Upper lobe of left lung (tissue), 6 donors: ENCODE measurements at regions not wholly inside any gene's neighbourhood (a gene's known extent, or its start where the extent isn't known, plus 50 kb on each side); places are given as distances from the start of the nearest gene placed in this dataset.

ENCODE experiments used
- ATAC-seq, 2 donors: fragments of 200-7000 bp; cut with Tn5 transposase; one replicate each; pipeline ENCODE4 v1.9.1; 2022; ENCODE audit warnings: mild to moderate bottlenecking in 2 of 2, moderate library complexity in 2 of 2; ENCODE audit not compliant: low FRiP score in 2 of 2
- DNase-seq, 2 donors: peaks; one replicate each; pipeline ENCODE4 v3.0.0-alpha.2; 2019 to 2020
- H3K27ac ChIP-seq, 4 donors: fragments of 200-600 bp; sonication (generic); one replicate each; pipeline ENCODE4 v1.5.1; 2016 to 2019
- H3K27me3 ChIP-seq, 4 donors: fragments of 200-600 bp; sonication (generic); one replicate each; pipeline ENCODE4 v1.5.1; 2017 to 2019
- H3K36me3 ChIP-seq, 4 donors: fragments of 200-600 bp; sonication (generic); one replicate each; pipeline ENCODE4 v1.5.1; 2016 to 2019
- H3K4me1 ChIP-seq, 4 donors: fragments of 200-600 bp; sonication (generic); one replicate each; pipeline ENCODE4 v1.5.1; 2018 to 2019
- H3K4me3 ChIP-seq, 4 donors: fragments of 200-600 bp; sonication (generic); one replicate each; pipeline ENCODE4 v1.5.1; 2017 to 2019; ENCODE audit warnings: mild to moderate bottlenecking in 2 of 4, moderate library complexity in 1 of 4
- H3K9me3 ChIP-seq, 4 donors: fragments of 200-600 bp; sonication (generic); one replicate each; pipeline ENCODE4 v1.5.1; 2018 to 2019
- EP300 ChIP-seq, 4 donors: sonication (generic); formaldehyde crosslinking; IDR thresholded peaks; one replicate each; pipeline ENCODE4 v1.5.1; 2017; ENCODE audit warnings: antibody characterized with exemption in 4 of 4, control low read depth in 2 of 4
- POLR2A ChIP-seq, 4 donors: fragments of 450-650 bp; IDR thresholded peaks; one replicate each; pipeline ENCODE4 v1.5.1; 2016 to 2017; ENCODE audit warnings: antibody characterized with exemption in 4 of 4, mild to moderate bottlenecking in 2 of 4
- POLR2AphosphoS5 ChIP-seq, 2 donors: sonication (generic); formaldehyde crosslinking; IDR thresholded peaks; one replicate each; pipeline ENCODE4 v1.5.1; 2017; ENCODE audit warnings: antibody characterized with exemption in 2 of 2
- WGBS, 2 donors: methylation state at CpG; one replicate each; pipeline ENCODE4 v1.1.5; 2017 to 2018; 5-methylcytosine and 5-hydroxymethylcytosine counted together
- TF ChIP-seq, protein P1 (sequence below), 6 experiments: fragments of 450-650 bp in 4 of 6; fragments of 200-600 bp in 2 of 6; sonication (generic) in 2 of 6; IDR thresholded peaks; one replicate each; pipeline ENCODE4 v1.5.1; 2016 to 2019; ENCODE audit warnings: antibody characterized with exemption in 6 of 6
- donor health status: DM: no; HTN: no; CAD: no; lungs with moderate emphysema.
- donor health status: DM: no; HTN: yes; CAD: no; lungs with severe emphysema.

DNA sequence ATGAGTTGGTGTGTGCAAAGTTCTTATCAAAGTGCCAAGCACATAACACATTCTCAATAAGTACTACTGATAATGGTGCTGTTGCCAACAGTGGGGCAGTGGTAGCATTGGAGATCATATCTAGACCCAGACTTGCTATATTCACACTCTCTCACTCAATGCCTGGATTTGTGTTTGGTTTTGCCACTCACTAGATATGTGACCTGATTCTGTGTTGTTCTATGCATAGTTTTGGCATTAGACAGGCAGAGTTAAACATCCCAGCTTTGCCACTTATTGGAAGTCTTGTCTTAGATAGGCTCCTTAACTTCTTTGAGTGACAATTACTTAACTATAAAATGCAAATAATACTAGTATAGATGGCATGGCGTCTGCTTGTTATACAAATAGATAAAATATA, 642.6 kb upstream of the CCDC179 start:
- Histone ChIP-seq H3K27ac (no peak overlapping the region), H3K4me3 (no peak overlapping the region), H3K36me3 (no peaks in the 10 kb centered on the region), H3K9me3 (no peaks in the 10 kb centered on the region), H3K27me3 (no peaks in the 10 kb centered on the region), H3K4me1 (no peaks in the 10 kb centered on the region)
- 63 to 83% methylated on average over 1 of the region's 1 CpG for WGBS, 2 donors
- DNase-seq (no peak), ATAC-seq (no peak)
- TF ChIP-seq POLR2AphosphoS5 (IDR thresholded peaks at IDR 0.05) (no peak), POLR2A (IDR thresholded peaks at IDR 0.05) (no peak), EP300 (IDR thresholded peaks at IDR 0.05) (no peak)
- TF ChIP-seq, protein P1, sequence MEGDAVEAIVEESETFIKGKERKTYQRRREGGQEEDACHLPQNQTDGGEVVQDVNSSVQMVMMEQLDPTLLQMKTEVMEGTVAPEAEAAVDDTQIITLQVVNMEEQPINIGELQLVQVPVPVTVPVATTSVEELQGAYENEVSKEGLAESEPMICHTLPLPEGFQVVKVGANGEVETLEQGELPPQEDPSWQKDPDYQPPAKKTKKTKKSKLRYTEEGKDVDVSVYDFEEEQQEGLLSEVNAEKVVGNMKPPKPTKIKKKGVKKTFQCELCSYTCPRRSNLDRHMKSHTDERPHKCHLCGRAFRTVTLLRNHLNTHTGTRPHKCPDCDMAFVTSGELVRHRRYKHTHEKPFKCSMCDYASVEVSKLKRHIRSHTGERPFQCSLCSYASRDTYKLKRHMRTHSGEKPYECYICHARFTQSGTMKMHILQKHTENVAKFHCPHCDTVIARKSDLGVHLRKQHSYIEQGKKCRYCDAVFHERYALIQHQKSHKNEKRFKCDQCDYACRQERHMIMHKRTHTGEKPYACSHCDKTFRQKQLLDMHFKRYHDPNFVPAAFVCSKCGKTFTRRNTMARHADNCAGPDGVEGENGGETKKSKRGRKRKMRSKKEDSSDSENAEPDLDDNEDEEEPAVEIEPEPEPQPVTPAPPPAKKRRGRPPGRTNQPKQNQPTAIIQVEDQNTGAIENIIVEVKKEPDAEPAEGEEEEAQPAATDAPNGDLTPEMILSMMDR (IDR thresholded peaks at IDR 0.05): no peak

DNA sequence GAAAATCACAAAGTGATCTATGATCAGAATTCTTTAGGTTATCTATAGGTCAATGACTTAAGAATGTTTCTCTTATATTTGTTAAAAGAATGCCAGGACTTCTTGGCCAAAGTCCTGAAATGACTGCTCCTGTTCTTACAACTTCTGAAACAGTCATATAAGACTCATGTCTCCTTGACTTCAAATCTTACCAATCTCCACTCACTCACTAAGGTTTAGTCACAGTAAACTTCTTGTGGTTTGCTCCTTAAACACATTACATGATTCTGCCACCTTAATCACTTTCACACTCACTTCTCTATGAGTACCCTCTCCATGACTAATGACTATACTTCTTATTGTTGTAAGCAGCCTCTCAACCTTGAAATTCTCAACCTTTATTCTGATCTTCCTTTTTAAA, 648.7 kb upstream of the CCDC179 start:
- no peak for DNase-seq
- ATAC-seq: no peak
- no peaks in the 10 kb centered on the region for H3K27me3 ChIP-seq
- no peak overlapping the region for H3K4me3 ChIP-seq
- no peaks in the 10 kb centered on the region for H3K36me3 ChIP-seq
- no peaks in the 10 kb centered on the region for H3K9me3 ChIP-seq
- H3K27ac ChIP-seq: no peak overlapping the region
- no peaks in the 10 kb centered on the region for H3K4me1 ChIP-seq
- TF ChIP-seq POLR2AphosphoS5 (IDR thresholded peaks at IDR 0.05): no peak
- TF ChIP-seq, protein P1 (IDR thresholded peaks at IDR 0.05): no peak

DNA sequence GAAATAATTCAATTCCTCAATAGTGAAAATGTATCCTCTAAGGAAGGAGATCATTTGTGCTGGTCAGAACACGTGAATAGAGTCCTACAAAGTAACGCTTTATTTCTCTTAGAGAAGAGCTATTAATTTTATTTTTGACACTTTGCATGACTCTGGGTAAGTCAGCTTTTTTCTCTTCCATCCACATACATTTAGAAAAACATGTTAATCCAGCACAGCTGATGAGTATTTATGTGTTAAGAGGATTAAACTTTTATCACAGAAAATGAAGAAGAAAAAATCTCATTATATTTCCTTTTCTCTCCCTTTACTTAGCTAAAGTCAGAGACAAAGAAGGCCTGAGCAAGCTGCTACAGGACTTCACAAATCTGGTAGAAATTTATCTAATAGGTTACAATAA, 649.5 kb upstream of the CCDC179 start:
- H3K27me3 ChIP-seq: no peaks in the 10 kb centered on the region
- no peak for ATAC-seq

GRCh38 chr11:23519194-23519593, 658.9 kb upstream of the CCDC179 start:
- TF ChIP-seq EP300 (IDR thresholded peaks at IDR 0.05): no peak
- TF ChIP-seq, protein P1 (IDR thresholded peaks at IDR 0.05): no peak
- TF ChIP-seq POLR2AphosphoS5 (IDR thresholded peaks at IDR 0.05): no peak
- H3K4me1 ChIP-seq: no peaks in the 10 kb centered on the region
- no peak overlapping the region for H3K4me3 ChIP-seq
- no peaks in the 10 kb centered on the region for H3K9me3 ChIP-seq
- DNase-seq (no peak), ATAC-seq (no peak)
- 67 to 74% methylated on average over 2 of the region's 2 CpGs for WGBS, 2 donors
- no peaks in the 10 kb centered on the region for H3K27me3 ChIP-seq
- H3K27ac ChIP-seq: no peak overlapping the region
- H3K36me3 ChIP-seq: no peaks in the 10 kb centered on the region

More for the DNA sequence above, 649.5 kb upstream of the CCDC179 start:
- Histone ChIP-seq H3K4me1 (no peaks in the 10 kb centered on the region), H3K9me3 (no peaks in the 10 kb centered on the region), H3K36me3 (no peaks in the 10 kb centered on the region), H3K27ac (no peak overlapping the region), H3K4me3 (no peak overlapping the region)
- WGBS, 2 donors: 67 to 82% methylated on average over 2 of the region's 2 CpGs
- no peak for DNase-seq
- TF ChIP-seq POLR2A (IDR thresholded peaks at IDR 0.05) (no peak), EP300 (IDR thresholded peaks at IDR 0.05) (no peak), POLR2AphosphoS5 (IDR thresholded peaks at IDR 0.05) (no peak)
- TF ChIP-seq, protein P1 (IDR thresholded peaks at IDR 0.05): no peak

DNA sequence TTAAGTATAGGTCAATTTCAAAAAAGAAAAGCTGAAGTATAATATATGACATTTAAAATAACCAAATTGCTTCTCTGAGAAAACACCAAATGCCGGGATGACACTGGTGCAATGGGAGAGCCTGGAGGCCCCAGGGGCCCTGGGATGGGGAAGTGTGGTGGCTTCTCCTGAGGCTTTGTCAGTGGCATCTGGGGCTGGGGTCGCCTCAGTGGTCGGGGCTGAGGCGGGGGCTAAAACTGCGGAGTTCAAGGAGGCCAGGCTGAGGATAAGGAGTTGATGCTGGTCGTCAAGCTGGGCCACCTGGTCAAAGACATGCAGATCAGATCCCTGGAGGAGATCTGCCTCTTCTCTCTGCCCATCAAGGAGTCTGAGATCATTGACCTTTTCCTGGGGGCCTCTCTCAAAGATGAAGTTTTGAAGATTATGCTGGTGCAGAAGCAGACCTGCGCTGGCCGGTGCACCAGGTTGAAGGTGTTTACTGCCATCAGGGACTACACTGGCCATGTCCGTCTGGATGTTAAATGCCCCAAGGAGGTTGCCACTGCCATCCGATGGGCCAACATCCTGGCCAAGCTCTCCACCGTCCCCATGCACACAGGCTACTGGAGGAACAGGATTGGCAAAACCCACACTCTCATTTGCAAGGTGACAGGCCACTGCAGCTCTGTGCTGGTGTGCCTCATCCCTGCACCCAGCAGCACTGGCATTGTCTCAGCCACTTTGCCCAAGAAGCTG, 660.1 kb upstream of the CCDC179 start:
- DNase-seq (peak in 1 of 2 donors; percentile 37), ATAC-seq (no peak)
- Histone ChIP-seq H3K36me3 (no peaks in the 10 kb centered on the region), H3K4me1 (no peaks in the 10 kb centered on the region), H3K4me3 (no peak overlapping the region), H3K27ac (no peak overlapping the region), H3K27me3 (no peaks in the 10 kb centered on the region), H3K9me3 (no peaks in the 10 kb centered on the region)
- WGBS, 2 donors: 93 to 95% methylated on average over 11 of the region's 11 CpGs
- TF ChIP-seq EP300 (IDR thresholded peaks at IDR 0.05): no peak
- TF ChIP-seq, protein P1 (IDR thresholded peaks at IDR 0.05): no peak
- no peak for TF ChIP-seq POLR2AphosphoS5 (IDR thresholded peaks at IDR 0.05)
- TF ChIP-seq POLR2A (IDR thresholded peaks at IDR 0.05): no peak
